Activated CD4-positive, alpha-beta T cell treated with anti-CD3 and anti-CD28 coated beads, Interleukin-2, amount 50 U/mL, for 24 hours (primary cell): ENCODE measurements at regions not wholly inside any gene's neighbourhood (a gene's known extent, or its start where the extent isn't known, plus 50 kb on each side); places are given as distances from the start of the nearest gene placed in this dataset.

Experiments used
- DNase-seq, 2 donors: peaks; one replicate each; pipeline ENCODE4 v3.0.0-alpha.2; 2020; ENCODE audit warnings: low read depth in 1 of 2, low spot score in 1 of 2

GRCh38 chr16:66212428-66212827 lies 154.1 kb upstream of the CDH5 start:
- no peak for DNase-seq

- DNase-seq = no peak
These were observed 154.8 kb upstream of the CDH5 start for GRCh38 chr16:66211651-66212050.

GRCh38 chr16:66207883-66208265 lies 158.6 kb upstream of the CDH5 start:
- no peak for DNase-seq

GRCh38 chr16:66207139-66207882 lies 159.2 kb upstream of the CDH5 start:
- DNase-seq = no peak

GRCh38 chr16:66206363-66206762 lies 160.1 kb upstream of the CDH5 start:
- no peak for DNase-seq

- no peak for DNase-seq
These were observed 160.9 kb upstream of the CDH5 start for GRCh38 chr16:66205287-66206231.

- DNase-seq = no peak
These were observed 161.7 kb upstream of the CDH5 start for GRCh38 chr16:66204756-66205155.

- DNase-seq = no peak
These were observed 163.0 kb upstream of the CDH5 start for GRCh38 chr16:66203476-66203875.

- no peak for DNase-seq
These were observed 167.3 kb upstream of the CDH5 start for GRCh38 chr16:66199189-66199588.

- DNase-seq = no peak
These were observed 167.8 kb upstream of the CDH5 start for GRCh38 chr16:66198641-66199040.

- DNase-seq = no peak
These were observed 168.7 kb upstream of the CDH5 start for GRCh38 chr16:66197668-66198278.

GRCh38 chr16:66196770-66197169 lies 169.7 kb upstream of the CDH5 start:
- DNase-seq = no peak

- DNase-seq = no peak
These were observed 171.6 kb upstream of the CDH5 start for GRCh38 chr16:66194866-66195265.

GRCh38 chr16:66193543-66194229 lies 172.8 kb upstream of the CDH5 start:
- no peak for DNase-seq

- no peak for DNase-seq
These were observed 176.1 kb upstream of the CDH5 start for GRCh38 chr16:66190411-66190810.

- no peak for DNase-seq
These were observed 176.5 kb upstream of the CDH5 start for GRCh38 chr16:66189951-66190350.

- no peak for DNase-seq
These were observed 177.4 kb upstream of the CDH5 start for GRCh38 chr16:66188917-66189725.

GRCh38 chr16:66186251-66186785 lies 180.2 kb upstream of the CDH5 start:
- no peak for DNase-seq

GRCh38 chr16:66182592-66182991 lies 183.9 kb upstream of the CDH5 start:
- no peak for DNase-seq

GRCh38 chr16:66176731-66177130 lies 189.8 kb upstream of the CDH5 start:
- no peak for DNase-seq
